Common myeloid progenitor, CD34-positive (primary cell): ENCODE measurements at regions not wholly inside any gene's neighbourhood (a gene's known extent, or its start where the extent isn't known, plus 50 kb on each side); places are given as distances from the start of the nearest gene placed in this dataset.
A peak's percentile ranks its signal among the peaks of the same experiment; 100 is the strongest.
"Not testable (repeated sequence)": the region's sequence is repeated elsewhere in the genome, so short reads cannot be mapped to it uniquely, and the experiment has no call there.

Source experiments
- CTCF ChIA-PET: fragments of 350-600 bp; sonication (Branson Sonifier 250); formaldehyde crosslinking; loops from one replicate; lab custom pipeline; 2021; ENCODE audit warnings: antibody characterized with exemption; lab: Charles Lee
- POLR2A ChIA-PET: fragments of 350-600 bp; sonication (Branson Sonifier 250); formaldehyde crosslinking; loops from one replicate; lab custom pipeline; 2021; ENCODE audit warnings: antibody characterized with exemption; lab: Charles Lee
- DNase-seq, 3 donors: peaks; one replicate each; pipeline versions ENCODE4 v3.0.0 to v3.0.0-alpha.2; 2013
- H3K27ac ChIP-seq, 2 experiments: 1 replicate in 1 of 2; 2 replicates in 1 of 2; pipeline ENCODE4 v1.7.0; 2013; ENCODE audit warnings: inconsistent platforms in 2 of 2, low read length in 2 of 2, mild to moderate bottlenecking in 2 of 2, low read depth in 1 of 2, moderate library complexity in 1 of 2; ENCODE audit not compliant: severe bottlenecking in 2 of 2, insufficient read depth in 1 of 2, poor library complexity in 1 of 2
- H3K27me3 ChIP-seq, 5 experiments: replicated peaks in 2 of 5; 1 replicate in 3 of 5; 2 replicates in 2 of 5; pipeline versions ENCODE4 v1.6.1 to v1.7.0; 2013; ENCODE audit warnings: low read length in 4 of 5, mild to moderate bottlenecking in 2 of 5, moderate library complexity in 2 of 5, inconsistent platforms in 1 of 5; ENCODE audit not compliant: insufficient read depth in 5 of 5, control insufficient read depth in 4 of 5
- H3K36me3 ChIP-seq, 4 experiments: 1 replicate in 2 of 4; 2 replicates in 2 of 4; pipeline versions ENCODE4 v1.6.1 to v1.7.0; 2013; ENCODE audit warnings: low read length in 3 of 4, control low read depth in 1 of 4, mild to moderate bottlenecking in 1 of 4; ENCODE audit not compliant: control insufficient read depth in 4 of 4, insufficient read depth in 4 of 4
- H3K4me1 ChIP-seq, 4 experiments: 1 replicate in 3 of 4; 2 replicates in 1 of 4; pipeline versions ENCODE4 v1.6.1 to v1.7.1; 2013; ENCODE audit warnings: low read length in 3 of 4, mild to moderate bottlenecking in 3 of 4, control low read depth in 1 of 4, inconsistent platforms in 1 of 4, moderate library complexity in 1 of 4; ENCODE audit not compliant: control insufficient read depth in 4 of 4, insufficient read depth in 4 of 4; ENCODE audit errors: control extremely low read depth in 1 of 4
- H3K4me3 ChIP-seq, 7 experiments: 1 replicate in 4 of 7; 2 replicates in 3 of 7; pipeline versions ENCODE4 v1.5.1 to v1.7.0; 2013; ENCODE audit warnings: mild to moderate bottlenecking in 7 of 7, low read length in 6 of 7, moderate library complexity in 6 of 7, inconsistent platforms in 2 of 7, low read depth in 2 of 7, control low read depth in 1 of 7; ENCODE audit not compliant: insufficient read depth in 4 of 7, control insufficient read depth in 1 of 7; ENCODE audit errors: extremely low read depth in 1 of 7
- H3K9me3 ChIP-seq, 5 experiments: 1 replicate in 4 of 5; 2 replicates in 1 of 5; pipeline versions ENCODE4 v1.6.1 to v1.7.1; 2013; ENCODE audit warnings: low read length in 4 of 5, mild to moderate bottlenecking in 2 of 5, inconsistent platforms in 1 of 5, low read depth in 1 of 5, moderate library complexity in 1 of 5; ENCODE audit not compliant: control insufficient read depth in 4 of 5, insufficient read depth in 2 of 5; ENCODE audit errors: control extremely low read depth in 1 of 5
- WGBS: methylation state at CpG from one replicate; pipeline ENCODE4 v1.1.5; 2013; ENCODE audit not compliant: insufficient coverage; 5-methylcytosine and 5-hydroxymethylcytosine counted together

DNA sequence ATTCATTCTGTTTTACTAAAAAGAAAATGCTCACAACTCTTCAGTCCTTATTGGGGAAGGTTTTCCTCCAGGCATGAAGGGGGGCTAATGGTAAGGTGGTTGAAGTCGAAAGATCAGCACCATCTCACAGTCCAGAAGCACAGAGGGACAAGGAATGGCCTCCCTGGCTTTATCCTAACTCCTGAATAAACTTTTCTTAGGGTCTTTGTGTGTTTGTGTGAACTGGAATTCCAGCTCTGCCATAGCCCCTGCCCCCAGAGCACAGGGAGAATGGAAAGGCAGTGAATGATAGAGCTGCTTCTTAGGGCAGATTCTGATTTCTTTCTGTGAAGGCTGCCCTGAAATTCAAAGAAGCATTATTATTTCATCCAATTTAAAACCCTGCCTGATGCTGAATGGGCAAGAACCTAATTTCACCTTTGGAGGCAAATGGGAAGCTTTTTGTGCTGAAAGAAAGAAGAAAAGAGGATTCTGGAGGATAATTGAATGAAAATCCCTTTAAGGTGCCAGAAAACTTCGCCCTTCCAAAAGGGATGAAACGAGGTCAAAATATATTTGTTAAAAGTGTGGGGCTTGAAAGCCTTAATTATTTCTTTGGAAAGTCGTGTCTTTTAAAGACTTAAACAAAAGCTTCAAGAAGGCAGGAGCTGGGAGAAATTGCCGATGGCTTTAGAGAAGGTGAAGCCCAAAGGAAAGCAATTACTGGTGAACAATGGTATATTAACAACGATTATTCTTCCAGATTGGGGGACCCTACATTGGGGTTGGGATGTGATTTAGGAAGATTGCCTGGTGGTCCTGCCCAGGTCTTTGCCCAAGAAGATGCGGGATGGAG, 259.9 kb upstream of the RGMA start:
- ChIA-PET CTCF (no interaction called here), POLR2A (no interaction called here)
- Histone ChIP-seq H3K27ac (no peak overlapping the region), H3K27me3 (peaks cover 0 to 21% (median 5%) of the 10 kb centered on the region in 5 experiments), H3K9me3 (no peaks in the 10 kb centered on the region), H3K4me3 (no peak overlapping the region), H3K4me1 (no peaks in the 10 kb centered on the region), H3K36me3 (no peaks in the 10 kb centered on the region)
- DNase-seq, result no peak
- WGBS, result 94% methylated on average over 4 of the region's 7 CpGs

DNA sequence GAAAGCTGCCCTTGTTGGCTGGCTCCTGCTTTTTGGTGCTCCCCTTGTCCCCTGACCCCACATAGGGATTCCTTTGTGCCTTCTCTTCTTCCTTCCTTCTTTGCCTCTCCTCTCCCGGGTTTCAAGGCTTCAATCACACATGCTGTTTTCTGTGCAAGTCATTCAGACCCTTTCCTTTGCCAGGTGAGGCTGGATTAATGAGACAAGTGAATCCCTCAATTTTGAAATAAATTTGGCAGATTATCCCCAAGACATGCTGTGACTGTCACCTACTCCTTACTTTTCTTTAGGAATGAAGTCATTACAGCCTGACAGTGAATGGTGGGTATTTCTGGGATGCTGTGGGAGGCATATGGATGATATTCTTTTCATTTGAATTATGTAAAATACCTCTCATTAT, 259.0 kb upstream of the RGMA start:
- Histone ChIP-seq H3K27ac (no peak overlapping the region), H3K4me1 (no peaks in the 10 kb centered on the region), H3K4me3 (no peak overlapping the region), H3K36me3 (no peaks in the 10 kb centered on the region), H3K9me3 (no peaks in the 10 kb centered on the region), H3K27me3 (peaks cover 0 to 21% (median 5%) of the 10 kb centered on the region in 5 experiments)
- no CpG with 5 or more reads among the region's 1 CpG for WGBS
- no peak for DNase-seq
- ChIA-PET POLR2A (no interaction called here), CTCF (no interaction called here)

DNA sequence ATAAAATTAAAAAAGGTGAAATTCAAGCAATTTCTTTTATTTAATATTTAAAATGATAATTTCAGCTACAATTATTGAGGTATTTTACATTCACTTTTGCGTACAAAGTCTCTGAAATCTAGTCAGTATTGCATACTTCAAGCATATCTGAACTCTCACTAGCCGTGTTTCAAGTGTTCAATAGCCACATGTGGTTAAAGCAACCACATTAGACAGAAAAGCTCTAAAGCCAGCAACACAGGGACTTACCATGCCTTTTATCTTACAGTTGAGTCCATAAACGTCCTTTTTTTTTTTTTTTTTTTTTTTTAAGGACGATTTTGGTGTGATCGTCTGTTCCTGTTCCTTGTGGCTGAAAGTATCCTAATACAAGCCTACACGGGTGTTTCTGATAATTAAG, 257.0 kb upstream of the RGMA start:
- POLR2A ChIA-PET, result interaction anchor here (0.6 kb wide), 1 partner anchor 15 kb away, joined by 6 read pairs; no protein-coding TSS in a partner anchor
- CTCF ChIA-PET, result no interaction called here
- no peaks in the 10 kb centered on the region for H3K36me3 ChIP-seq
- H3K27me3 ChIP-seq, result peaks cover 0 to 21% (median 5%) of the 10 kb centered on the region in 5 experiments
- no peak overlapping the region for H3K4me3 ChIP-seq
- no peak overlapping the region for H3K27ac ChIP-seq
- no peak for DNase-seq
- 86% methylated on average over 2 of the region's 6 CpGs for WGBS
- peaks cover 0 to 5% (median 1%) of the 10 kb centered on the region in 4 experiments for H3K4me1 ChIP-seq
- no peaks in the 10 kb centered on the region for H3K9me3 ChIP-seq

DNA sequence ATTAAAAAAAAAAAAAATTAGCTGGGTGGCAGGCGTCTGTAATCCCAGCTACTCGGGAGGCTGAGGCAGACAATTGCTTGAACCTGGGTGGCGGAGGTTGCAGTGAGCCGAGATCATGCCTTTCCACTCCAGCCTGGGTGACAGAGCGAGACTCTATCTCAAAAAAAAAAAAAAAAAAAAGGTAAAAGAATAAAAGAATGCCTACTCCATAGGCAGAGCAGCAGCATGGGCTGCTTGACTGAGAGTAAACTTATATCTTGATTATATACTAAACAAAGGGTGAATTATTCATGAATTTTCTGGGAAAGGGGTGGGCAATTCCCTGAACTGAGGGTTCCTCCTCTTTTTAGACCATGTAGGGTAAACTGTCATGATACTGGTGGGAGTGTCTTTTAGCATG, 254.4 kb upstream of the RGMA start:
- DNase-seq, H3K4me1 ChIP-seq, H3K9me3 ChIP-seq, POLR2A ChIA-PET, H3K27ac ChIP-seq, H3K4me3 ChIP-seq, H3K36me3 ChIP-seq: not testable (repeated sequence)
- CTCF ChIA-PET, result interaction anchor here (0.7 kb wide), 1 partner anchor 50 kb away, joined by 4 read pairs; no protein-coding TSS in a partner anchor
- WGBS, result 100% methylated on average over 2 of the region's 5 CpGs
- peaks cover 0 to 18% (median 3%) of the 10 kb centered on the region in 5 experiments for H3K27me3 ChIP-seq

DNA sequence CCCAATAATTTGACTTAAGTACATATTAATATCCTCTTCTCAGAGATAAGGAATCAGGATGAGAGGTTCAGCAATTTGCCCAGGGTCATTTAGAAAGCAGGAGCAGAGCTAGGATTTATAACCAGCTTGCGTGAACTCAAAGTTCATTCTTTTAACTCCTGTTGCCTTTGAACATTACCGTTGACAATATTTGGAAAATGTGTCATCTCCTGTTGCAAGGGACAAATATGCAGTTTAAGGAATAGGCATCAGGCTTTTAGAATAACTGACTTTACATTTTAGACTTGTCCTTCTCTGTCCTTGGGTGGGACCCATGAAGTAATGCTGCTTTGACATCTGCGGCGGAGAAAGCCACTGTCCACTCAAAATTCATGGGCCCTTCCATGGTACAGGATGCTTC, 252.2 kb upstream of the RGMA start:
- no peaks in the 10 kb centered on the region for H3K9me3 ChIP-seq
- 100% methylated on average over 4 of the region's 4 CpGs for WGBS
- peaks cover 0 to 14% (median 1%) of the 10 kb centered on the region in 5 experiments for H3K27me3 ChIP-seq
- ChIA-PET POLR2A (no interaction called here), CTCF (interaction anchor here (1.9 kb wide), 1 partner anchor 13 kb away, joined by 4 read pairs; no protein-coding TSS in a partner anchor)
- H3K4me3 ChIP-seq, result no peak overlapping the region
- H3K4me1 ChIP-seq, result peaks cover 0 to 5% (median 1%) of the 10 kb centered on the region in 4 experiments
- H3K27ac ChIP-seq, result no peak overlapping the region
- no peaks in the 10 kb centered on the region for H3K36me3 ChIP-seq
- no peak for DNase-seq

DNA sequence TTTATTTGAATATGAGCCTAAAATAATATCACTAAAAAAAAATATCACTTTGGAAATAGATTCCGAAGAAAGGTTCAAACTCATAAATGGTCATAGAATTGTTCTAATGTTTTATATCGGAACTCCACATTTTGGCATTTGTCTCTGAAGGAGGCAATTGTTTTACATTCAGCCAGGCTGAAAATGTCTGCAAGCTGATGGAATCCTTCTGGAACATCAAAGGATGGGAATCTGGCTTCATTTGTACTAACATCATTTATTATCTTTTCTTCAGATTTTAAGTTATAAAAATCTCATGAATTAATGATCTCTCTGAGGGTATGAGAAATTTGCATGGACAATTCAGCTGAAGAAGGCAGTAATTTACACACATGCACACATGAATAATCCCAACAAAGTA, 251.4 kb upstream of the RGMA start:
- DNase-seq, result no peak
- Histone ChIP-seq H3K4me1 (peaks cover 0 to 5% (median 1%) of the 10 kb centered on the region in 4 experiments), H3K27ac (no peak overlapping the region), H3K9me3 (no peaks in the 10 kb centered on the region), H3K27me3 (peaks cover 0 to 11% (median 1%) of the 10 kb centered on the region in 5 experiments), H3K4me3 (no peak overlapping the region), H3K36me3 (no peaks in the 10 kb centered on the region)
- ChIA-PET CTCF (no interaction called here), POLR2A (no interaction called here)
- WGBS, result 100% methylated on average over 2 of the region's 2 CpGs

DNA sequence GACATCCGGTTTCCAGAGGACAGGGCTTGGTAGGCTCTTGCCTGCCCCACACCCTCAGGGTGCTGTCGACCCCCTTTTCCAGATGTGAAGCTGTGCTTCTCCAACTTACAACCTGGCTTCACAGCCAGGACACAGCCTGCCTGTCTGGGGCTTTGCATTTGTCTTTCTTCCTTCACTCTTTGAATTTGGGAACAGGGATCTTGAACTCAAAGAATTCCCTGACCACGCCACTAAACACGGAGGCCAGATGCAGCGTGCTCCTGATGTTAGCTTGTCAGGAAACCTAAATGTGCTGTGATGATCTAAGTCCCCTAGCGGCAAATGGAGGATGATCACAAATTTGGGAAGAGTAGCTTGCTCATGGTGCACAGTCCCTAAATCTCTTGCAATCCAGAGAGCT, 244.8 kb upstream of the RGMA start:
- peaks cover 0 to 50% (median 26%) of the 10 kb centered on the region in 5 experiments for H3K27me3 ChIP-seq
- 14% methylated on average over 6 of the region's 6 CpGs for WGBS
- no peak overlapping the region for H3K4me3 ChIP-seq
- no peak overlapping the region for H3K27ac ChIP-seq
- CTCF ChIA-PET, result no interaction called here
- POLR2A ChIA-PET, result no interaction called here
- H3K9me3 ChIP-seq, result no peaks in the 10 kb centered on the region
- DNase-seq, result peak in 2 of 3 donors; percentile 15 to 21
- H3K36me3 ChIP-seq, result no peaks in the 10 kb centered on the region
- H3K4me1 ChIP-seq, result peaks cover 0 to 3% (median 0%) of the 10 kb centered on the region in 4 experiments
